ENCODE measurements at regions not wholly inside any gene's neighbourhood (a gene's known extent, or its start where the extent isn't known, plus 50 kb on each side); places are given as distances from the start of the nearest gene placed in this dataset.

- no peak for TF ChIP-seq POLR2A (IDR thresholded peaks at IDR 0.05)
- no peak for TF ChIP-seq CTCF (IDR thresholded peaks at IDR 0.05)
Observed at GRCh38 chr3:94395851-94396250, 333.0 kb downstream of the NSUN3 start.
